ENCODE measurements at regions not wholly inside any gene's neighbourhood (a gene's known extent, or its start where the extent isn't known, plus 50 kb on each side); places are given as distances from the start of the nearest gene placed in this dataset.

GRCh38 chr6:120005292-120005976 is 655.9 kb upstream of the MAN1A1 start (continued):
- no peak for TF ChIP-seq ZNF737 (CRISPR knock-in tag; IDR thresholded peaks at IDR 0.05; ENCODE audit: borderline replicate concordance)
- no peak for TF ChIP-seq HNF1B (CRISPR knock-in tag; IDR thresholded peaks at IDR 0.05)
- TF ChIP-seq ZFP36 (IDR thresholded peaks at IDR 0.05; ENCODE audit: borderline replicate concordance, low read depth, low read length, partially characterized antibody): no peak
- TF ChIP-seq, protein P1, sequence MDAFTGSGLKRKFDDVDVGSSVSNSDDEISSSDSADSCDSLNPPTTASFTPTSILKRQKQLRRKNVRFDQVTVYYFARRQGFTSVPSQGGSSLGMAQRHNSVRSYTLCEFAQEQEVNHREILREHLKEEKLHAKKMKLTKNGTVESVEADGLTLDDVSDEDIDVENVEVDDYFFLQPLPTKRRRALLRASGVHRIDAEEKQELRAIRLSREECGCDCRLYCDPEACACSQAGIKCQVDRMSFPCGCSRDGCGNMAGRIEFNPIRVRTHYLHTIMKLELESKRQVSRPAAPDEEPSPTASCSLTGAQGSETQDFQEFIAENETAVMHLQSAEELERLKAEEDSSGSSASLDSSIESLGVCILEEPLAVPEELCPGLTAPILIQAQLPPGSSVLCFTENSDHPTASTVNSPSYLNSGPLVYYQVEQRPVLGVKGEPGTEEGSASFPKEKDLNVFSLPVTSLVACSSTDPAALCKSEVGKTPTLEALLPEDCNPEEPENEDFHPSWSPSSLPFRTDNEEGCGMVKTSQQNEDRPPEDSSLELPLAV (CRISPR knock-in tag; conservative IDR thresholded peaks at IDR 0.05; ENCODE audit: low read depth): no peak
- no peak for TF ChIP-seq KDM3A (CRISPR knock-in tag; IDR thresholded peaks at IDR 0.05; ENCODE audit: low read depth)
- TF ChIP-seq ZNF335 (CRISPR knock-in tag; IDR thresholded peaks at IDR 0.05): no peak; the same call in 1 of the 2 replicates
- TF ChIP-seq, protein P2, sequence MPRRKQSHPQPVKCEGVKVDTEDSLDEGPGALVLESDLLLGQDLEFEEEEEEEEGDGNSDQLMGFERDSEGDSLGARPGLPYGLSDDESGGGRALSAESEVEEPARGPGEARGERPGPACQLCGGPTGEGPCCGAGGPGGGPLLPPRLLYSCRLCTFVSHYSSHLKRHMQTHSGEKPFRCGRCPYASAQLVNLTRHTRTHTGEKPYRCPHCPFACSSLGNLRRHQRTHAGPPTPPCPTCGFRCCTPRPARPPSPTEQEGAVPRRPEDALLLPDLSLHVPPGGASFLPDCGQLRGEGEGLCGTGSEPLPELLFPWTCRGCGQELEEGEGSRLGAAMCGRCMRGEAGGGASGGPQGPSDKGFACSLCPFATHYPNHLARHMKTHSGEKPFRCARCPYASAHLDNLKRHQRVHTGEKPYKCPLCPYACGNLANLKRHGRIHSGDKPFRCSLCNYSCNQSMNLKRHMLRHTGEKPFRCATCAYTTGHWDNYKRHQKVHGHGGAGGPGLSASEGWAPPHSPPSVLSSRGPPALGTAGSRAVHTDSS (CRISPR knock-in tag; conservative IDR thresholded peaks at IDR 0.05): no peak
- TF ChIP-seq ZNF44 (CRISPR knock-in tag; IDR thresholded peaks at IDR 0.05): no peak
- TF ChIP-seq SCMH1 (CRISPR knock-in tag; IDR thresholded peaks at IDR 0.05; ENCODE audit: borderline replicate concordance): no peak
- TF ChIP-seq SAP130 (CRISPR knock-in tag; IDR thresholded peaks at IDR 0.05; ENCODE audit: low read depth): peak; percentile 77
- TF ChIP-seq, protein P3, sequence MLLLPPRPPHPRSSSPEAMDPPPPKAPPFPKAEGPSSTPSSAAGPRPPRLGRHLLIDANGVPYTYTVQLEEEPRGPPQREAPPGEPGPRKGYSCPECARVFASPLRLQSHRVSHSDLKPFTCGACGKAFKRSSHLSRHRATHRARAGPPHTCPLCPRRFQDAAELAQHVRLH (CRISPR knock-in tag; IDR thresholded peaks at IDR 0.05; ENCODE audit: borderline replicate concordance, low read depth): no peak
- TF ChIP-seq ISX (CRISPR knock-in tag; conservative IDR thresholded peaks at IDR 0.05): no peak
- TF ChIP-seq, protein P4, sequence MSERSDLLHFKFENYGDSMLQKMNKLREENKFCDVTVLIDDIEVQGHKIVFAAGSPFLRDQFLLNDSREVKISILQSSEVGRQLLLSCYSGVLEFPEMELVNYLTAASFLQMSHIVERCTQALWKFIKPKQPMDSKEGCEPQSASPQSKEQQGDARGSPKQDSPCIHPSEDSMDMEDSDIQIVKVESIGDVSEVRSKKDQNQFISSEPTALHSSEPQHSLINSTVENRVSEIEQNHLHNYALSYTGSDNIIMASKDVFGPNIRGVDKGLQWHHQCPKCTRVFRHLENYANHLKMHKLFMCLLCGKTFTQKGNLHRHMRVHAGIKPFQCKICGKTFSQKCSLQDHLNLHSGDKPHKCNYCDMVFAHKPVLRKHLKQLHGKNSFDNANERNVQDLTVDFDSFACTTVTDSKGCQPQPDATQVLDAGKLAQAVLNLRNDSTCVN (CRISPR knock-in tag; IDR thresholded peaks at IDR 0.05; ENCODE audit: borderline replicate concordance): no peak
- peak; percentile 57; the same call in 1 of the 2 replicates for TF ChIP-seq HOXA5 (CRISPR knock-in tag; IDR thresholded peaks at IDR 0.05)
- peak; percentile 32; the same call in 1 of the 2 replicates for TF ChIP-seq KLF11 (CRISPR knock-in tag; IDR thresholded peaks at IDR 0.05)
- TF ChIP-seq CREM (IDR thresholded peaks at IDR 0.05): 0 out of 2 replicates have a peak, but pooled peaks have one; percentile 6
- TF ChIP-seq CREM (CRISPR knock-in tag; IDR thresholded peaks at IDR 0.05): no peak
- no peak for TF ChIP-seq JUN (CRISPR knock-in tag; IDR thresholded peaks at IDR 0.05)
- TF ChIP-seq CENPT (CRISPR knock-in tag; IDR thresholded peaks at IDR 0.05; ENCODE audit: low read depth): no peak
- no peak for TF ChIP-seq ZSCAN20 (CRISPR knock-in tag; IDR thresholded peaks at IDR 0.05; ENCODE audit: borderline replicate concordance)
- TF ChIP-seq ZNF672 (CRISPR knock-in tag; IDR thresholded peaks at IDR 0.05): no peak
- TF ChIP-seq ZNF383 (CRISPR knock-in tag; IDR thresholded peaks at IDR 0.05; ENCODE audit: borderline replicate concordance): no peak
- TF ChIP-seq POGK (CRISPR knock-in tag; conservative IDR thresholded peaks at IDR 0.05): 0 out of 2 replicates have a peak, but pooled peaks have one; percentile 50
